Liver (tissue), 3 donors: ENCODE measurements at regions not wholly inside any gene's neighbourhood (a gene's known extent, or its start where the extent isn't known, plus 50 kb on each side); places are given as distances from the start of the nearest gene placed in this dataset.

Experiments
- EGR1 ChIP-seq, 2 donors: IDR thresholded peaks; 2 replicates each; pipeline ENCODE4 v1.6.1; 2016 to 2018; ENCODE audit warnings: antibody characterized with exemption in 2 of 2, low read depth in 2 of 2
- FOXA1 ChIP-seq: IDR thresholded peaks from 2 replicates; pipeline ENCODE4 v1.6.1; 2016; ENCODE audit warnings: antibody characterized with exemption
- HNF4A ChIP-seq, 2 donors: conservative IDR thresholded peaks; 2 replicates each; pipeline ENCODE4 v1.6.1; 2016; ENCODE audit warnings: antibody characterized with exemption in 2 of 2, mild to moderate bottlenecking in 2 of 2
- MAX ChIP-seq: IDR thresholded peaks from 2 replicates; pipeline ENCODE4 v1.6.1; 2016; ENCODE audit warnings: antibody characterized with exemption
- RAD21 ChIP-seq, 2 donors: IDR thresholded peaks; 2 replicates each; pipeline ENCODE4 v1.6.1; 2016; ENCODE audit warnings: antibody characterized with exemption in 2 of 2, mild to moderate bottlenecking in 2 of 2
- SP1 ChIP-seq: IDR thresholded peaks from 2 replicates; pipeline ENCODE4 v1.6.1; 2018; ENCODE audit warnings: antibody characterized with exemption, mild to moderate bottlenecking
- TAF1 ChIP-seq: conservative IDR thresholded peaks from 2 replicates; pipeline ENCODE4 v1.6.1; 2016; ENCODE audit warnings: antibody characterized with exemption, mild to moderate bottlenecking
- YY1 ChIP-seq: IDR thresholded peaks from 2 replicates; pipeline ENCODE4 v1.6.1; 2016; ENCODE audit warnings: antibody characterized with exemption, mild to moderate bottlenecking
- TF ChIP-seq, protein P1 (sequence below): fragments of 150-350 bp; IDR thresholded peaks from 2 replicates; pipeline ENCODE4 v1.5.1; 2017; ENCODE audit warnings: improper control_type of control experiment, low read depth, low read length; ENCODE audit not compliant: missing input control
- TF ChIP-seq, protein P2 (sequence below): IDR thresholded peaks from 2 replicates; pipeline ENCODE4 v1.6.1; 2016; ENCODE audit warnings: antibody characterized with exemption
- TF ChIP-seq, protein P3 (sequence below): IDR thresholded peaks from 2 replicates; pipeline ENCODE4 v1.6.1; 2016; ENCODE audit warnings: antibody characterized with exemption, mild to moderate bottlenecking
- donor health status: healthy.
- donor health status: healthy.

DNA sequence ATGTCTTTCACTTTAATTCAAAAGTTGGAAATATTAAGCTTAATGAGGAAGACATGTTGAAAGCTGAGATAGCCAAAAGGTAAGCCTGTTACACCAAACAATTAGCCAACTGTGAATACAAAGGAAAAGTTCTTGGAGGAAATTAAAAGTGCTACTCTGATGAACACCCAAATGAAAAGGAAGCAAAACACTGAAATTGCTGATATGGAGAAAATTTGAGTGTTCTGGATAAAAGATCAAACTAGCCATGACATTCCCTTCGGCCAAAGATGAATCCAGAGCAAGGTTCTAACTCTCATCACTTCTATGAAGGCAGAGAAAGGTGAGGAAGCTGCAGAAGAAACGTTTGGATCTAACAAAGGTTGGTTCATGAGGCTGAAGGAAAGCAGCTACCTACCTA lies 280.8 kb upstream of the BCHE start:
- TF ChIP-seq, protein P1, sequence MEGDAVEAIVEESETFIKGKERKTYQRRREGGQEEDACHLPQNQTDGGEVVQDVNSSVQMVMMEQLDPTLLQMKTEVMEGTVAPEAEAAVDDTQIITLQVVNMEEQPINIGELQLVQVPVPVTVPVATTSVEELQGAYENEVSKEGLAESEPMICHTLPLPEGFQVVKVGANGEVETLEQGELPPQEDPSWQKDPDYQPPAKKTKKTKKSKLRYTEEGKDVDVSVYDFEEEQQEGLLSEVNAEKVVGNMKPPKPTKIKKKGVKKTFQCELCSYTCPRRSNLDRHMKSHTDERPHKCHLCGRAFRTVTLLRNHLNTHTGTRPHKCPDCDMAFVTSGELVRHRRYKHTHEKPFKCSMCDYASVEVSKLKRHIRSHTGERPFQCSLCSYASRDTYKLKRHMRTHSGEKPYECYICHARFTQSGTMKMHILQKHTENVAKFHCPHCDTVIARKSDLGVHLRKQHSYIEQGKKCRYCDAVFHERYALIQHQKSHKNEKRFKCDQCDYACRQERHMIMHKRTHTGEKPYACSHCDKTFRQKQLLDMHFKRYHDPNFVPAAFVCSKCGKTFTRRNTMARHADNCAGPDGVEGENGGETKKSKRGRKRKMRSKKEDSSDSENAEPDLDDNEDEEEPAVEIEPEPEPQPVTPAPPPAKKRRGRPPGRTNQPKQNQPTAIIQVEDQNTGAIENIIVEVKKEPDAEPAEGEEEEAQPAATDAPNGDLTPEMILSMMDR = no peak
- TF ChIP-seq RAD21 (IDR thresholded peaks at IDR 0.05) = no peak
- TF ChIP-seq, protein P2, sequence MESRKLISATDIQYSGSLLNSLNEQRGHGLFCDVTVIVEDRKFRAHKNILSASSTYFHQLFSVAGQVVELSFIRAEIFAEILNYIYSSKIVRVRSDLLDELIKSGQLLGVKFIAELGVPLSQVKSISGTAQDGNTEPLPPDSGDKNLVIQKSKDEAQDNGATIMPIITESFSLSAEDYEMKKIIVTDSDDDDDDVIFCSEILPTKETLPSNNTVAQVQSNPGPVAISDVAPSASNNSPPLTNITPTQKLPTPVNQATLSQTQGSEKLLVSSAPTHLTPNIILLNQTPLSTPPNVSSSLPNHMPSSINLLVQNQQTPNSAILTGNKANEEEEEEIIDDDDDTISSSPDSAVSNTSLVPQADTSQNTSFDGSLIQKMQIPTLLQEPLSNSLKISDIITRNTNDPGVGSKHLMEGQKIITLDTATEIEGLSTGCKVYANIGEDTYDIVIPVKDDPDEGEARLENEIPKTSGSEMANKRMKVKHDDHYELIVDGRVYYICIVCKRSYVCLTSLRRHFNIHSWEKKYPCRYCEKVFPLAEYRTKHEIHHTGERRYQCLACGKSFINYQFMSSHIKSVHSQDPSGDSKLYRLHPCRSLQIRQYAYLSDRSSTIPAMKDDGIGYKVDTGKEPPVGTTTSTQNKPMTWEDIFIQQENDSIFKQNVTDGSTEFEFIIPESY = no peak
- no peak for TF ChIP-seq TAF1
- no peak for TF ChIP-seq FOXA1
- TF ChIP-seq, protein P3, sequence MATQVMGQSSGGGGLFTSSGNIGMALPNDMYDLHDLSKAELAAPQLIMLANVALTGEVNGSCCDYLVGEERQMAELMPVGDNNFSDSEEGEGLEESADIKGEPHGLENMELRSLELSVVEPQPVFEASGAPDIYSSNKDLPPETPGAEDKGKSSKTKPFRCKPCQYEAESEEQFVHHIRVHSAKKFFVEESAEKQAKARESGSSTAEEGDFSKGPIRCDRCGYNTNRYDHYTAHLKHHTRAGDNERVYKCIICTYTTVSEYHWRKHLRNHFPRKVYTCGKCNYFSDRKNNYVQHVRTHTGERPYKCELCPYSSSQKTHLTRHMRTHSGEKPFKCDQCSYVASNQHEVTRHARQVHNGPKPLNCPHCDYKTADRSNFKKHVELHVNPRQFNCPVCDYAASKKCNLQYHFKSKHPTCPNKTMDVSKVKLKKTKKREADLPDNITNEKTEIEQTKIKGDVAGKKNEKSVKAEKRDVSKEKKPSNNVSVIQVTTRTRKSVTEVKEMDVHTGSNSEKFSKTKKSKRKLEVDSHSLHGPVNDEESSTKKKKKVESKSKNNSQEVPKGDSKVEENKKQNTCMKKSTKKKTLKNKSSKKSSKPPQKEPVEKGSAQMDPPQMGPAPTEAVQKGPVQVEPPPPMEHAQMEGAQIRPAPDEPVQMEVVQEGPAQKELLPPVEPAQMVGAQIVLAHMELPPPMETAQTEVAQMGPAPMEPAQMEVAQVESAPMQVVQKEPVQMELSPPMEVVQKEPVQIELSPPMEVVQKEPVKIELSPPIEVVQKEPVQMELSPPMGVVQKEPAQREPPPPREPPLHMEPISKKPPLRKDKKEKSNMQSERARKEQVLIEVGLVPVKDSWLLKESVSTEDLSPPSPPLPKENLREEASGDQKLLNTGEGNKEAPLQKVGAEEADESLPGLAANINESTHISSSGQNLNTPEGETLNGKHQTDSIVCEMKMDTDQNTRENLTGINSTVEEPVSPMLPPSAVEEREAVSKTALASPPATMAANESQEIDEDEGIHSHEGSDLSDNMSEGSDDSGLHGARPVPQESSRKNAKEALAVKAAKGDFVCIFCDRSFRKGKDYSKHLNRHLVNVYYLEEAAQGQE = no peak
- no peak for TF ChIP-seq SP1
- no peak for TF ChIP-seq HNF4A (conservative IDR thresholded peaks at IDR 0.05)
- no peak for TF ChIP-seq MAX
- no peak for TF ChIP-seq EGR1 (IDR thresholded peaks at IDR 0.05; ENCODE audit: low read depth in 2 of 2)
- TF ChIP-seq YY1 = no peak
